ENCODE measurements at regions not wholly inside any gene's neighbourhood (a gene's known extent, or its start where the extent isn't known, plus 50 kb on each side); places are given as distances from the start of the nearest gene placed in this dataset.

DNA sequence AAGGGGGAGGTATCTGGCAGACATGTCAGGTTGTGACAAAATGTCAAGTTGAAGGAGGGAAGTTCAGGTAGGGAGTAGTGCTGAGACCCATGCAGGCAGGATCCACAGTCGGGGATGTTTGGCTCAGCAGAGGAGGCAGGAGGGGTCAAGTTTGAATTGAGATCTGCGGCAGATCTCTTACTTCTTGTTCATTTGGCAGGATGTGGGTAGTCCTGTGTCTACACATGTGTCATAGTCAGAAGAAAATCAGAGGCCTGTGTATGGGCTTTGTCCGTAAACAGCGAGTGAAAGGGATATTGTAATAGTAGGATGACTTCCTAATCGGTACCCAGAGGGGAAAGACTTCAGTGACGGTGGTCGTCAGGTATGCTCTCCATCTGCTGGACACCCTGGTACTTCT lies 203.8 kb upstream of the MTPN start:
- no peak for TF ChIP-seq EZH2 (IDR thresholded peaks at IDR 0.05; ENCODE audit: low read depth)
- TF ChIP-seq, protein P1, sequence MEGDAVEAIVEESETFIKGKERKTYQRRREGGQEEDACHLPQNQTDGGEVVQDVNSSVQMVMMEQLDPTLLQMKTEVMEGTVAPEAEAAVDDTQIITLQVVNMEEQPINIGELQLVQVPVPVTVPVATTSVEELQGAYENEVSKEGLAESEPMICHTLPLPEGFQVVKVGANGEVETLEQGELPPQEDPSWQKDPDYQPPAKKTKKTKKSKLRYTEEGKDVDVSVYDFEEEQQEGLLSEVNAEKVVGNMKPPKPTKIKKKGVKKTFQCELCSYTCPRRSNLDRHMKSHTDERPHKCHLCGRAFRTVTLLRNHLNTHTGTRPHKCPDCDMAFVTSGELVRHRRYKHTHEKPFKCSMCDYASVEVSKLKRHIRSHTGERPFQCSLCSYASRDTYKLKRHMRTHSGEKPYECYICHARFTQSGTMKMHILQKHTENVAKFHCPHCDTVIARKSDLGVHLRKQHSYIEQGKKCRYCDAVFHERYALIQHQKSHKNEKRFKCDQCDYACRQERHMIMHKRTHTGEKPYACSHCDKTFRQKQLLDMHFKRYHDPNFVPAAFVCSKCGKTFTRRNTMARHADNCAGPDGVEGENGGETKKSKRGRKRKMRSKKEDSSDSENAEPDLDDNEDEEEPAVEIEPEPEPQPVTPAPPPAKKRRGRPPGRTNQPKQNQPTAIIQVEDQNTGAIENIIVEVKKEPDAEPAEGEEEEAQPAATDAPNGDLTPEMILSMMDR (conservative IDR thresholded peaks at IDR 0.05): no peak
- ChIA-PET CTCF (no interaction called here), POLR2A (ENCODE audit: unreplicated experiment) (no interaction called here)
- Histone ChIP-seq H3K4me2 (no peak overlapping the region), H3K4me3 (no peak overlapping the region), H3K4me1 (replicated peaks; ENCODE audit: insufficient read depth) (no peaks in the 10 kb centered on the region), H3K9me3 (ENCODE audit: insufficient read depth, low read depth) (no peaks in the 10 kb centered on the region), H3K27me3 (ENCODE audit: insufficient read depth, low read depth) (no peaks in the 10 kb centered on the region), H3K9me2 (ENCODE audit: insufficient read depth) (no peaks in the 10 kb centered on the region), H4K20me1 (ENCODE audit: insufficient read depth) (no peaks in the 10 kb centered on the region), H3F3A (ENCODE audit: insufficient read depth, low read depth) (no peaks in the 10 kb centered on the region), H2AFZ (no peak overlapping the region), H3K36me3 (ENCODE audit: low read depth) (no peaks in the 10 kb centered on the region), H3K27ac (no peak overlapping the region), H3K79me2 (ENCODE audit: low read depth) (no peaks in the 10 kb centered on the region)
- no peak for DNase-seq
- BruUV-seq (replicated peaks): no TSS peak
- intact Hi-C loops (cut with micrococcal nuclease; ENCODE audit: unreplicated experiment): no loop called here

DNA sequence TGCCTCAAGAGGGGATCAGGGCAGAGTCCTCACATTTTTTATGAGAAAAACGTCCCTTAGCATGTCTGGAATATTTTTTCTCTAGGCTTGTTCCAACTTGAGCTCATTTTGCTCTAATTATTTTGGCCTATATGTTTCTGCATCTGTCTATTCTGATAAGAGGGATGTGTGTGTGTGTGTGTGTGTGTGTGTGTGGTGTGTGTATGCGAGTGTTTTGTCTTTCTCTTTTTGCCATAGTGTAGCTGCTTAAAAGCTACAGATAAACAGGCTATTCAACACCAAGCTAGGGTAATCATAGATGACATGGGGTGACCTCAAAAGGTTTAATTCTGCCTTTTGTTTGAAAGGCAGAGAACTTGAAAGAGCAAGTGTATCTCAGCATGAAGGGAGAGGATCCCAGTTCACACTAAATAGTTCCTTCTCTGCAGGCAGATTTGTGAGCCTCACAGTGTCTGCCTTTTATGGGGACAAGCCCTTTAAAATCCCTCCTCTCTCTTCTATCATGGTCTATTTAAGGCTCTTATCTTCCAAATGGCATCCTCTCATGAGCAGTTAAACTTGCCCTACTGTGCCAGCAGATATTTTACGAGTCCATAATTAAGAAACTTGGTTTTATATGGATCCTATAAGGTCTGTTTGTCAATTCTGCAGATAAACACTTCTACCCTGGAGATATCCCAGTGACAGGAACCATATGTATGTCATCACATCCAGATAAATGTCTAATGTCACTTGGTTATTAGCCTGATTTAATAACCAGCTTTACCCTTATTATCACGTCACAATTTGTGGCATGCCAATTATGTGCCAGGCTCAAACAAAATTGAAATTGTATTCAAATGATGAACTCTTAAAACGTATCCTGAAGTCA lies 202.9 kb upstream of the MTPN start:
- Histone ChIP-seq H3K79me2 (ENCODE audit: low read depth) (no peaks in the 10 kb centered on the region), H3K9me3 (ENCODE audit: insufficient read depth, low read depth) (no peaks in the 10 kb centered on the region), H4K20me1 (ENCODE audit: insufficient read depth) (no peaks in the 10 kb centered on the region), H3K4me2 (no peak overlapping the region), H3K9me2 (ENCODE audit: insufficient read depth) (no peaks in the 10 kb centered on the region), H3K27ac (no peak overlapping the region), H3K4me3 (no peak overlapping the region), H3K27me3 (ENCODE audit: insufficient read depth, low read depth) (no peaks in the 10 kb centered on the region), H3K4me1 (replicated peaks; ENCODE audit: insufficient read depth) (no peaks in the 10 kb centered on the region), H3K36me3 (ENCODE audit: low read depth) (no peaks in the 10 kb centered on the region), H2AFZ (no peak overlapping the region), H3F3A (ENCODE audit: insufficient read depth, low read depth) (no peaks in the 10 kb centered on the region)
- no TSS peak for BruUV-seq (replicated peaks)
- ChIA-PET CTCF (no interaction called here), POLR2A (ENCODE audit: unreplicated experiment) (no interaction called here)
- no peak for TF ChIP-seq EZH2 (IDR thresholded peaks at IDR 0.05; ENCODE audit: low read depth)
- TF ChIP-seq, protein P1 (conservative IDR thresholded peaks at IDR 0.05): no peak
- intact Hi-C loops (cut with micrococcal nuclease; ENCODE audit: unreplicated experiment): no loop called here
- no peak for DNase-seq

DNA sequence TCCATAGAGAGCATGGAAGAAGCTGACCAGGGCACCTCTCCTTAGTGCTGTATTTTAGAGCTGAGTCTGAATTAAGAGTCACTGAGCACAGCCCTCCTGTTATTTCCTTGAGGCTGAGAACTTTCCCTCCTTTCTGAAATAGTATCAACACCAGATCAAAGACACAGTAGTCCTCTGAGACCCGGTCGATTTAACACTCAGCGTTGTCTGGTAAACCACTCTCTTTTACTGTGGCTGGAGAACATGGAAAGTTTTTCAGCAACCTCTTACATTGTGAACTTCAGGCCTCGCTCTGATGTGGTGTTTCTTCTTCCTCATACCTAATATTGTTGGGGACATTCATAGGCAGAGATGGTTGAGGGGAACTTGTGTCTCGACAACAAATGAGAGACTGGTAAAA lies 202.0 kb upstream of the MTPN start:
- Histone ChIP-seq H3K27ac (no peak overlapping the region), H3K79me2 (ENCODE audit: low read depth) (no peaks in the 10 kb centered on the region), H3K9me2 (ENCODE audit: insufficient read depth) (no peaks in the 10 kb centered on the region), H3K27me3 (ENCODE audit: insufficient read depth, low read depth) (no peaks in the 10 kb centered on the region), H4K20me1 (ENCODE audit: insufficient read depth) (no peaks in the 10 kb centered on the region), H3K36me3 (ENCODE audit: low read depth) (no peaks in the 10 kb centered on the region), H3K4me3 (no peak overlapping the region), H3K4me1 (replicated peaks; ENCODE audit: insufficient read depth) (no peaks in the 10 kb centered on the region), H3K4me2 (no peak overlapping the region), H2AFZ (no peak overlapping the region), H3F3A (ENCODE audit: insufficient read depth, low read depth) (no peaks in the 10 kb centered on the region), H3K9me3 (ENCODE audit: insufficient read depth, low read depth) (no peaks in the 10 kb centered on the region)
- CTCF ChIA-PET: no interaction called here
- no TSS peak for BruUV-seq (replicated peaks)
- POLR2A ChIA-PET (ENCODE audit: unreplicated experiment): no interaction called here
- intact Hi-C loops (cut with micrococcal nuclease; ENCODE audit: unreplicated experiment): no loop called here
- TF ChIP-seq EZH2 (IDR thresholded peaks at IDR 0.05; ENCODE audit: low read depth): no peak
- TF ChIP-seq, protein P1 (conservative IDR thresholded peaks at IDR 0.05): no peak
- no peak for DNase-seq

Measured in PC-9 (cell line).